Loucy (cell line): ENCODE measurements at regions not wholly inside any gene's neighbourhood (a gene's known extent, or its start where the extent isn't known, plus 50 kb on each side); places are given as distances from the start of the nearest gene placed in this dataset.

Experiments
- H2AFZ ChIP-seq: fragments of 200-600 bp; sonication (generic); 2 replicates; pipeline ENCODE4 v1.6.0; 2016; ENCODE audit warnings: antibody characterized with exemption, mild to moderate bottlenecking, low read length, moderate library complexity
- H3F3A ChIP-seq: fragments of 200-600 bp; 2 replicates; pipeline ENCODE4 v1.6.0; 2016; ENCODE audit warnings: antibody characterized with exemption, low read depth, mild to moderate bottlenecking
- H3K27me3 ChIP-seq: fragments of 200-600 bp; sonication (generic); 2 replicates; pipeline ENCODE4 v1.6.1; 2014; ENCODE audit warnings: low read length, mild to moderate bottlenecking; ENCODE audit not compliant: insufficient read depth, poor library complexity, severe bottlenecking
- H3K36me3 ChIP-seq: fragments of 200-600 bp; sonication (generic); 2 replicates; pipeline ENCODE4 v1.6.1; 2016; ENCODE audit warnings: low read length; ENCODE audit not compliant: insufficient read depth
- H3K4me1 ChIP-seq: fragments of 200-600 bp; sonication (generic); 2 replicates; pipeline ENCODE4 v1.5.1; 2014; ENCODE audit warnings: low read length, mild to moderate bottlenecking; ENCODE audit not compliant: insufficient read depth, poor library complexity, severe bottlenecking
- H3K4me2 ChIP-seq: fragments of 200-600 bp; sonication (generic); 2 replicates; pipeline ENCODE4 v1.6.0; 2014; ENCODE audit warnings: antibody characterized with exemption, low read length, low read depth, mild to moderate bottlenecking; ENCODE audit not compliant: poor library complexity, severe bottlenecking
- H3K4me3 ChIP-seq: fragments of 200-600 bp; sonication (generic); 2 replicates; pipeline ENCODE4 v1.5.1; 2014; ENCODE audit warnings: low read length, mild to moderate bottlenecking, mixed read lengths; ENCODE audit not compliant: poor library complexity, severe bottlenecking
- H3K79me2 ChIP-seq: fragments of 200-600 bp; sonication (generic); 2 replicates; pipeline ENCODE4 v1.6.1; 2014; ENCODE audit warnings: low read length; ENCODE audit not compliant: insufficient read depth
- H3K9ac ChIP-seq: fragments of 200-600 bp; sonication (generic); 2 replicates; pipeline ENCODE4 v1.6.0; 2014; ENCODE audit warnings: mild to moderate bottlenecking, low read depth, low read length, moderate library complexity; ENCODE audit not compliant: poor library complexity, severe bottlenecking
- H3K9me2 ChIP-seq: fragments of 200-600 bp; sonication (generic); replicated peaks from 2 replicates; pipeline ENCODE4 v1.6.1; 2016; ENCODE audit warnings: low read depth, low read length, mixed read lengths
- H3K9me3 ChIP-seq: fragments of 200-600 bp; sonication (generic); 2 replicates; pipeline ENCODE4 v1.6.1; 2014; ENCODE audit warnings: mild to moderate bottlenecking, antibody characterized with exemption, low read length, low read depth; ENCODE audit not compliant: insufficient read depth
- H4K20me1 ChIP-seq: fragments of 200-600 bp; sonication (generic); 2 replicates; pipeline ENCODE4 v1.6.0; 2014; ENCODE audit warnings: antibody characterized with exemption, low read length, mild to moderate bottlenecking; ENCODE audit not compliant: insufficient read depth, poor library complexity, severe bottlenecking
- CTCF ChIP-seq: fragments of 200-600 bp; sonication (generic); conservative IDR thresholded peaks from 2 replicates; pipeline ENCODE4 v1.5.1; 2014; ENCODE audit warnings: mild to moderate bottlenecking, antibody characterized with exemption, low read length
- EZH2phosphoT487 ChIP-seq: fragments of 200-600 bp; IDR thresholded peaks from 2 replicates; pipeline ENCODE4 v1.6.1; 2018; ENCODE audit warnings: antibody characterized with exemption, mild to moderate bottlenecking, moderate library complexity, borderline replicate concordance

DNA sequence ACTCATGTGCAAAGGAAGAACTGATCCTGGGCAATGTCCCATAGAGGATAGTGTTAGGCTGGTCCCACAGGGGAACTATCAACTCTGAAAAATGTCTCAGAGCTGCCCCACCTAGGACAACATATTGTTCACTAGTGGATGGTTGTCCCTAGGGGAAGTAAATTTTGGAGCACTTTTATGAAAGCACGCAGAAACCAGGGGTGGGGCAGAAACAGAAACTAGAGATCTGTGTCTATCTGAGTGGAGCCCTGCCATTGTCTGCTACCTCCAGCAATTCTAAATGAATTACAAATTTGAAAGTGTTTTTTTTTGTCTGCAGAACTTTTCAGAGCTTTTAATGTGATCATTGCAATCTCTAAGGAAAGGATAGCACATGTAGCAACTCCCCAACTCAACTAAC, 357.1 kb upstream of the PROK2 start:
- Histone ChIP-seq H3K4me2 (no peak overlapping the region), H3K9me3 (no peaks in the 10 kb centered on the region), H3K79me2 (no peaks in the 10 kb centered on the region), H3K4me3 (no peak overlapping the region), H3K9ac (no peak overlapping the region), H3K9me2 (no peaks in the 10 kb centered on the region), H3K4me1 (no peaks in the 10 kb centered on the region), H3F3A (no peaks in the 10 kb centered on the region), H2AFZ (0 out of 2 replicates have a peak overlapping the region, but pooled peaks have one; percentile 35), H3K36me3 (no peaks in the 10 kb centered on the region), H4K20me1 (no peaks in the 10 kb centered on the region), H3K27me3 (no peaks in the 10 kb centered on the region)
- TF ChIP-seq EZH2phosphoT487, result no peak
- no peak for TF ChIP-seq CTCF

DNA sequence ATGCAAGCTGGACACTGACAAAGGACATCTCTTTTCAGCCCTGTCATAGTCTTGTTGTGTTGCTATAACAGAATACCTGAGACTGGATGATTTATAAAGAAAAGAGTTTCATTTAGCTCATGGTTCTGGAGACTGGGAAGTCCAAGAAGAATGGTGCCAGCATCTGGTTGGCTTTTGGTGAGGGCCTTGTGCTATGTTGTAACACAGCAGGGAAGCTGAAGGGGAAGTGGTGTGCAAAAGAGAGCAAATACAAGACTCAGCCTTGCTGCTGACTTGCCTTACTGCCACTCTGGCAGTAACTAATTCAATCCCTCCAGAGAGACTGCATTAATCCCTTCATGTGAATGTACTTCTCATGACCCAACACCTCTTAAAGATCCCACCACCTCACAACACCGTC, 356.3 kb upstream of the PROK2 start:
- Histone ChIP-seq H3K9me3 (no peaks in the 10 kb centered on the region), H4K20me1 (no peaks in the 10 kb centered on the region), H3K4me2 (no peak overlapping the region), H2AFZ (0 out of 2 replicates have a peak overlapping the region, but pooled peaks have one; percentile 35), H3K79me2 (no peaks in the 10 kb centered on the region), H3K9me2 (no peaks in the 10 kb centered on the region), H3K36me3 (no peaks in the 10 kb centered on the region), H3K27me3 (no peaks in the 10 kb centered on the region), H3K9ac (no peak overlapping the region), H3K4me3 (no peak overlapping the region), H3F3A (no peaks in the 10 kb centered on the region), H3K4me1 (no peaks in the 10 kb centered on the region)
- TF ChIP-seq CTCF (no peak), EZH2phosphoT487 (no peak)

DNA sequence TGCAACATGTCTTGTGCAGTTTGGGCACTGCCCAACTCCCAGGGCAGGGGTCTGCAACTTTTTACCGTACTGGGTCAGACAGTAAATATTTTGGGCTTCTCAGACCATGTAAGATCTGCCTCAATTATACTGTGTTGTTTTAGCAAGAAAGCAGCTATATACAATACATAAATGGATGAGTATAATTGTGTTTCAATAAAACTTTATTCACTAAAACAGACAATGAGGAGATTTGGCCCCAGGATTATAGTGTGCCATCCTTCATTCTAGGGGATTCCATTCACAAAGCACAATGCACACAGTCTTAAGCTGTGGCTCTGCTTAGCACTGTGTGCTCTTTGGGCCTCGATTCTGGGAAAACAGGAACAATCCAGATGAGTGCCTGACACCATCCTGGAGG, 354.4 kb upstream of the PROK2 start:
- Histone ChIP-seq H3K9me3 (no peaks in the 10 kb centered on the region), H3K9ac (no peak overlapping the region), H3K4me3 (no peak overlapping the region), H4K20me1 (no peaks in the 10 kb centered on the region), H3K4me1 (no peaks in the 10 kb centered on the region), H3K27me3 (no peaks in the 10 kb centered on the region), H3K36me3 (no peaks in the 10 kb centered on the region), H3F3A (no peaks in the 10 kb centered on the region), H3K79me2 (no peaks in the 10 kb centered on the region), H3K9me2 (no peaks in the 10 kb centered on the region), H3K4me2 (no peak overlapping the region), H2AFZ (no peak overlapping the region)
- no peak for TF ChIP-seq CTCF
- no peak for TF ChIP-seq EZH2phosphoT487
